Vagina (tissue), 2 donors: ENCODE measurements at regions not wholly inside any gene's neighbourhood (a gene's known extent, or its start where the extent isn't known, plus 50 kb on each side); places are given as distances from the start of the nearest gene placed in this dataset.

Source experiments
- POLR2A ChIP-seq, 2 donors: fragments of 450-650 bp; IDR thresholded peaks; one replicate each; pipeline ENCODE4 v1.6.1; 2017; ENCODE audit warnings: antibody characterized with exemption in 2 of 2, mild to moderate bottlenecking in 2 of 2, moderate library complexity in 2 of 2
- POLR2AphosphoS5 ChIP-seq, 2 donors: sonication (generic); formaldehyde crosslinking; IDR thresholded peaks; one replicate each; pipeline ENCODE4 v1.9.0; 2017; ENCODE audit warnings: antibody characterized with exemption in 2 of 2, mild to moderate bottlenecking in 2 of 2, low read depth in 1 of 2; ENCODE audit not compliant: insufficient read depth in 1 of 2
- TF ChIP-seq, protein P1 (sequence below), 3 experiments: fragments of 450-650 bp in 2 of 3; fragments of 200-600 bp in 1 of 3; sonication (generic) in 1 of 3; IDR thresholded peaks; one replicate each; pipeline ENCODE4 v1.5.1; 2017 to 2019; ENCODE audit warnings: antibody characterized with exemption in 3 of 3, mild to moderate bottlenecking in 2 of 3, moderate library complexity in 2 of 3

DNA sequence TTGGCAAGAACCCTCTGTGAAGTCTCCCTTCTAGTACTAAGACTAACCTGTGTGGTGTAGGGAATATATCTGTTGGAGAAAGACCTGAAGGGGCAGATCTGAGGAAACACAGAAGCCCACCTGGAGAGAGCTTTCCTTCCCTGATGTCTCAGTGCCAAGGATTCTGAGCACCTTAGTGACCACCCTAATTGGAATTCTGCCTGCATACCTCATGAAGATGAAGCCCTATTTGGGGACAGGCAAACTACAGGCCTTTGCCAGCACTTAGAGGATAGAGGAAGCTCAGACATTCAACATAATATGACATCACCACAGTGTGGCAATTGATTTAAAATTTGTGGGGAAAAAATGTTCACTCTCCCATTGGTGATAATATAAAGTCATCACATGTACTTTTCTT is 766.2 kb upstream of the KIRREL3 start:
- TF ChIP-seq POLR2A (IDR thresholded peaks at IDR 0.05) (no peak), POLR2AphosphoS5 (IDR thresholded peaks at IDR 0.05; ENCODE audit: insufficient read depth in 1 of 2, low read depth in 1 of 2) (no peak)
- TF ChIP-seq, protein P1, sequence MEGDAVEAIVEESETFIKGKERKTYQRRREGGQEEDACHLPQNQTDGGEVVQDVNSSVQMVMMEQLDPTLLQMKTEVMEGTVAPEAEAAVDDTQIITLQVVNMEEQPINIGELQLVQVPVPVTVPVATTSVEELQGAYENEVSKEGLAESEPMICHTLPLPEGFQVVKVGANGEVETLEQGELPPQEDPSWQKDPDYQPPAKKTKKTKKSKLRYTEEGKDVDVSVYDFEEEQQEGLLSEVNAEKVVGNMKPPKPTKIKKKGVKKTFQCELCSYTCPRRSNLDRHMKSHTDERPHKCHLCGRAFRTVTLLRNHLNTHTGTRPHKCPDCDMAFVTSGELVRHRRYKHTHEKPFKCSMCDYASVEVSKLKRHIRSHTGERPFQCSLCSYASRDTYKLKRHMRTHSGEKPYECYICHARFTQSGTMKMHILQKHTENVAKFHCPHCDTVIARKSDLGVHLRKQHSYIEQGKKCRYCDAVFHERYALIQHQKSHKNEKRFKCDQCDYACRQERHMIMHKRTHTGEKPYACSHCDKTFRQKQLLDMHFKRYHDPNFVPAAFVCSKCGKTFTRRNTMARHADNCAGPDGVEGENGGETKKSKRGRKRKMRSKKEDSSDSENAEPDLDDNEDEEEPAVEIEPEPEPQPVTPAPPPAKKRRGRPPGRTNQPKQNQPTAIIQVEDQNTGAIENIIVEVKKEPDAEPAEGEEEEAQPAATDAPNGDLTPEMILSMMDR (IDR thresholded peaks at IDR 0.05): no peak
